ENCODE measurements at regions not wholly inside any gene's neighbourhood (a gene's known extent, or its start where the extent isn't known, plus 50 kb on each side); places are given as distances from the start of the nearest gene placed in this dataset.

DNA sequence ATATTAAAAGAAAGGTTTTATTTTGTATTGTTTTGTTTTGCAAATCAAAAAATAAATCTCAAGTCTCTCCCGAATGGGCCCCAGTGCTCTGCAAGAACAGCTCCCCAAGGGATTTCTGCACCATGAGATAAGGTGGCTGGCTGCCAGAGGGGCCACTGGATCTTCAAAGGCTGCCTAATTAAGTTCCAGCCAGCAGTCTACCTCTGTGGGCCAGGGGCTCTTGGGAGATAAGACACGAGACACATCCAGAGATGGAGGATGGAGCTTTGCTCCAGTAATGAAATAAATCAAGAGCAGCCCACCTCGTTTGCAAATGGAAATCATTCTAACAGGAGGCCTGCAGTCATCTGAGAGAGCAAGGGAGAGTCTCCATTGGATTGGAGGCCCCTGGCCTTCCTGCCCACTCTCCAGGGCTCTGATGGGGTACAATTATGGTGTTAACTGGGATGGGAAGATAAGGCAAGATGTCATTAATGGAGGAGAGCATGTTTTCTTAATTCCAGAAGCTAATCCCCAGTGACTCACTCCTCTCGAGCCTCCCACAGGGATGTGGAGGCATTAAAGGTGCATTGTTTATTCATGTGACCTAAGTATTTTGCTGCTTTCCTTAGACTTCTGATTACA is 155.2 kb upstream of the KAZN start:
- no peak for DNase-seq (ENCODE audit: low spot score)

DNA sequence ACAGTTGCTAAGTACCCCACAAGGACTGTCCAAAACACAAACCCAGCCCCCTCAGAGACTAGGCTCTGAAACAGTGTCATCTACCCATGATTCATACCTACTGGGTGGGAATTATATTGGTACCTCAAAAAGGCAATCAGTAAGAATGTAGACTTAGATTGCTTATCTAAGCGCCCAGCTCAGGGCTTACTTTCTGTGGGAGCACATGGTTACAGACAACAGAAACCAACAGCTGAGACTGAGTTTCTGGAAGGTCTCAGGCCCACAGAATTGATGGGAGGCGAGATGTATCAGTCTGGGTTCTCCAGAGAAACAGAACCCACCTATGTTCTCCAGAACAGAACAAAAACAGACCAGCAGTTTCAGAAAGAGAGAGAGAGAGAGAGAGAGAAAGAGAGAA is 147.3 kb upstream of the KAZN start:
- DNase-seq (ENCODE audit: low spot score) = no peak

GRCh38 chr1:14452551-14452950 is 145.9 kb upstream of the KAZN start:
- DNase-seq (ENCODE audit: low spot score) = no peak

GRCh38 chr1:14460173-14460572 is 138.3 kb upstream of the KAZN start:
- DNase-seq (ENCODE audit: low spot score) = no peak

DNA sequence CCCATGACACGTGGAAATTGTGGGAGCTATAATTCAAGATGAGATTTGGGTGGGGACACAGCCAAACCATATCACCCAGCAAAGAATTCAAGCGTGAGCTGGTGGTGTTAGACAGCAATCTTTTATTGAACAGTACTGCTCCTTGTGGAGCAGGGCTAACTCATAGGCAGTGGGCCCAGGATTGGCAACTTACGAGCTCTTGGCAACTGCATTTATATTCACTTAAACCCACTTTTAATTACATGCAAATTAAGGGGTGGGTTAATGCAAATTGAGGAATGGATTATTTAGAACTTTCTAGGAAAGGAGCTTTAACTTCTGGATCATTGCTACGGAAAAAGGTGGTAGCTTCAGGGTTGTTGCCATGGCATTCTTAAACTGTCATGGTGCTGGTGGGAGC is 135.6 kb upstream of the KAZN start:
- no peak for DNase-seq (ENCODE audit: low spot score)

DNA sequence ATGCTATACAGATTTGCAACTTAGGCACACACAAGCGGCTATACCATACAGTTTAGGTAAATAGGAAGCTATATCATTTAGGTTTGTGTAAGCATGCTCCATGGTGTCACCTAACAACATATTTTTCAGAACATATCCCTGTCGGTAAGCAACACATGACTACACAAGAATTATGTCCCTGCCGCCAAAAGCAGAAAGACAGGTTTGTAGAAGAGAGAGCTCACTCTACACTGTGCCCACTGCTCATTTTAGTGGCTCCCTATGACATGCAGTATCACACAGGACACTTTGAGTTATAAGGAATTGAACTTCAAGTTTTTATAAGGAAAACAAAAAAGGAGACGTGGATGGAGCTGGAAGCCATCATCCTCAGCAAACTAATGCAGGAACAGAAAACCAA is 132.5 kb upstream of the KAZN start:
- DNase-seq (ENCODE audit: low spot score) = no peak

DNA sequence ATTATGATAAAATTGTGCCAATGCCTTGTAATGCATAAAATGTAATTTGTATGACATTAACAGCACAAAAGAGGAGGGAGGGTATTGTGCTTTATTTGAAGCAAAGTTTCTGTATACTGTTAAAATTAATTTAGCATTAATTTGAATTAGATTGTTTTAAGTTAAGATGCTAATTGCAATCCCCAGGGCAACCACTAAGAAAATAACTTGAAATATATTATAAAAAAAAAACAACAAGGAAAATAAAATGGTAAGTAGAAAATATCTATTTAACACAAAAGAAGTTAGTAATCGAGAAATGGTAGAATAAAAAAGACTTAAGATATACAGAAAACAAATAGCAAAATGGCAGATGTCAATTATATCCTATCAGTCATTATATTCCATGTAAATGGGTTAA is 131.4 kb upstream of the KAZN start:
- no peak for DNase-seq (ENCODE audit: low spot score)

GRCh38 chr1:14468751-14469150 is 129.7 kb upstream of the KAZN start:
- DNase-seq (ENCODE audit: low spot score) = no peak

DNA sequence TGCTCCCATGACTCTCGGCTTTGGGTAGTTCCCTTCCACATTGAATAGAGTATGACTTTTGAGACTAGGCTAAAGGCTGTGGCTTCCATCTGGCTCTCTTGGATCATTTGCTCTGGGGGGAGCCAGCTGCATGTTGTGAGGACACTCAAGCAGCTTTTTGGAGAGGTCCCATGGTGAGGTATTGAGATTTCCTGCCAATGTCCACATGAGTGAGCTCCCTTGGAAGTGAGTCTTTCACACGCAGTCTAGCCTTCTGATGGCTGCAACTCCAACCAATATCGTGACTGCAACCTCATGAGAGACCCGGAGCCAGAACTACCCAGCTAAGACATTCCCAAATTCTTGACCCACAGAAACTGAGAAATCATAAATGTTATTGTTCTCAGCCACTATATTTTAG is 127.7 kb upstream of the KAZN start:
- no peak for DNase-seq (ENCODE audit: low spot score)

DNA sequence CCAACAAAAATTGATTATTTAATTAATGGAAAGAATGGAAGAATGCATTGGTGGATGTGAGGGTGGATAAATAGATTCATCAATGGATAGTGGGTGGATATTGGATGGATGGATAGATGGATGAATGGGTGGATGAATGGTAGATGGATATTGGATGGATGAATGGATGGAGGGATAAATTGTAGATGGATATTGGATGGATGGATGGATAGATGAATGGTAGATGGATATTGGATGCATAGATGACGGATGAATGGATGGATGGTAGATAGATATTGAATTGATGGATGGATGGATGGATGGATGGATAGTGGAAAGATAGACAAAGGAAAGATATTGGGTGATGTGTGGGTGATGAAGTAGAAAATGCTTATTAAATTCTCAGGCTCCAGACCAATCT is 123.6 kb upstream of the KAZN start:
- no peak for DNase-seq (ENCODE audit: low spot score)

DNA sequence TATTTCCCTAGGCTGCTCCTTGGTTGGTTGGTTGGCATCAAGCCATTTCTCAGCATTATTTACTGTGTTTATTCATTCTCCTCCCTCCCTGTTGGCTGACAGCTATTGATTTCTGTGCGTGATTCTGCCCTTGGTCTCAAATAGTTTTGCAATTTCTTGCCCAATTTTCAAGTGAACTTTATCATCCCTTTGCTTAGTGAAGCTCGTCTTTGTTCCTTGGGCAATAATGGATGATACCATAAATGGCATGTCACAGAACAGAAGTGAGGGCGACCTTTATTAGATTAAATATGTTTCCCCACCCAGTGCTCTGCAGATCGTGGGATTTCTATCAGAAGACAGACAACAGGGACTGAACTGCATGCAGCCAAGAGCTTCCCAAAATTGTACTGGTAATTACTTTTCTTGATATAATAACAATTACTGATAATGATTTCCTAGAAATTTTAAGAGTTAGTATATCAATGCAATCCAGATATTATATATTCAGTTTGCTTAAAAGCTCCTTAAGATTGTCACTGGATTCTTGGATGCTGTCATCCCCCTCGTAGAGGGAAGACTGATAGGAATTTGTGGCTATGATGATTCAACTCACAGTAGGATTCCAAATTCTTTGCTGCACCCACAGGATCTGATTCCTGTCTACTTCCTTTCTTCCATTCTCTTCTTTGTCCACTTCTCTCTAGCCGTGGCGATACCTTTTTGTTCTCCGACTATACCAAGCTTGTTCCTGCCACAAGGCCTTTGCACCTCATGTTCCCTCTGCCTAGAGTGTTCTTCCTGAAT is 122.1 kb upstream of the KAZN start:
- DNase-seq (ENCODE audit: low spot score) = no peak

GRCh38 chr1:14478120-14478519 is 120.4 kb upstream of the KAZN start:
- no peak for DNase-seq (ENCODE audit: low spot score)

GRCh38 chr1:14479865-14480264 is 118.6 kb upstream of the KAZN start:
- no peak for DNase-seq (ENCODE audit: low spot score)

- DNase-seq (ENCODE audit: low spot score) = no peak
Measured at GRCh38 chr1:14482784-14483450, 115.6 kb upstream of the KAZN start.

GRCh38 chr1:14485285-14485684 is 113.2 kb upstream of the KAZN start:
- DNase-seq (ENCODE audit: low spot score) = no peak

- DNase-seq (ENCODE audit: low spot score) = no peak
Measured at GRCh38 chr1:14486401-14487201, 111.9 kb upstream of the KAZN start.

- DNase-seq (ENCODE audit: low spot score) = no peak
Measured at GRCh38 chr1:14487671-14488070, 110.8 kb upstream of the KAZN start.

- no peak for DNase-seq (ENCODE audit: low spot score)
Measured at GRCh38 chr1:14494911-14495310, 103.6 kb upstream of the KAZN start.

DNA sequence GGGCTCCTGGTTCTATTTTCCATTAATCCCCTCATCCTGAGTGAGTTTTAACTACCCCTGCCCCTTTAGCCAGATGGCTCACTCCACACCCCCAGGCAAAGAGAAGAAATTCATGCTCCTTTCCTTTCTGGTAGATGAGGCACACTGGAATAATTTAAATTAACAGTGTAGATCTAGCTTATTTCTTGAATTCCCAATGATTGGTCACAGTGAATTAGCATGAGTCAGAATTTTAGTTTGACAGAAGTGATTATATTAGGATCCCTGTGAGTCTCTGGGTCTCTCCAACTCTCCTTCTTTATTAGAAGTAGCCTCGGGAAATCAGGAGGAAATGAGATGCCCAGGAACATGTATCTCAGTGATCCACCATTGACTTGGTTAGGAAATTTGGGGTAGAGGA is 103.1 kb upstream of the KAZN start:
- no peak for DNase-seq (ENCODE audit: low spot score)

DNA sequence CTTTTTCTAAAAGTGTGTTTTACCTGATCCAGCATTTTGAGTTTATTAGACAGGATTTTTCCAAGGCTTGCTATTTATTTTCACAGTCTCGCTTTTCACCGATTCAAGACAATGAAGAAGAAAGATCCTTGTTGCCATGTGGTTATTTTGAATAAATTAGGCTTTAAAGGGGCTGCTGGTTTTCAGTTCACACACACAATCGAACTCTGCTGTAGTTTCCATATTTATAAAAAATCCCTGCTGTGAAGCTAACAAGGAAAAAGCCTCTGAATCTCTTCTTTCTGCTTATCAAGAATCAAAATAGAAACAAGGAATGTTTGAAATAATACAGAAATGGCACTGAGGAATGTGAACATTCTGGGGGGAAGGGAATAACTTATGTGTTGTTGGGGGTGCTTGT is 102.5 kb upstream of the KAZN start:
- no peak for DNase-seq (ENCODE audit: low spot score)

- no peak for DNase-seq (ENCODE audit: low spot score)
Measured at GRCh38 chr1:14498839-14499238, 99.6 kb upstream of the KAZN start.

DNA sequence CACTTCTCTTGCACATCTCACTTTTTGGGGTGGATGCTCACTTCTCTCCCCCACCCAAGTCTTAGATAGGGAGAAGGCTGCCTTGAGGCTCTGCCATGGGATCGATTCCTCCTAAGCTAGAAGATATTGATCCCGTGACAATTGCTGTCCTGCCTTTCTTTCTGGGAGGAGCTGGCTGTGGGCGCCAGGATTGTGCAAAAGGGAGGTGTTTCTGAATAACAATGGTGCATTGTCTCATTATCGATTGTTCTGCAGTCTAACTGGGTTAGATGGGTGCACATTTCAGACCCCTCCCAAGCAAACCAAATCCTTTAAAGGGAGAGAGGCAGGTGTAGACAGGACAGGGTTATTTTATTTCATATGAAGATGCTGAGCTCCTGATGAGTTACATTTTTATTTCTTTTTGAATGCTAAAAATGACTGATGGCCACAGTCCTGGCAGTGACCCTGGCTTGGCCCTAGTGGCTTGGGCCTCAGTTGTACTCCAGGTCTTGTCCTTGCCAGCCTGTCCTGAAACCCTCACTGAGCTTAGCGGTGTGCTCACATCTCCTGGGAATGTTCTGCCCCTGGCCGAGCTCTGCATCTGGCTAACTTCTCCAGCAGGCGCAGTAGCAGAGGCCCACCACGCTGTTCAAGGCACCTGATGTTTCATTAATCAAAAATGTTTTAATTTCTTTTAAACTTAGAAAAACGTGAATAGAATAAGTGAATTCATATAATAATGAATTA is 99.0 kb upstream of the KAZN start:
- no peak for DNase-seq (ENCODE audit: low spot score)

Measured in ecto neural progenitor cell (in vitro differentiated cells).